Natural killer cell (primary cell): ENCODE measurements at regions not wholly inside any gene's neighbourhood (a gene's known extent, or its start where the extent isn't known, plus 50 kb on each side); places are given as distances from the start of the nearest gene placed in this dataset.

Experiments used
- ATAC-seq, 3 donors: fragments of 150-1000 bp in 2 of 3; fragments of 200-7000 bp in 1 of 3; cut with Tn5 transposase; 1 replicate in 1 of 3; 2 replicates in 2 of 3; pipeline ENCODE4 v1.10.0; 2021; ENCODE audit warnings: mild to moderate bottlenecking in 2 of 3, moderate library complexity in 2 of 3
- DNase-seq, 2 donors: peaks; one replicate each; pipeline versions ENCODE4 v3.0.0 to v3.0.0-alpha.2; 2013 to 2021; ENCODE audit warnings: mixed read lengths in 1 of 2
- H3K27ac ChIP-seq: one replicate; pipeline ENCODE4 v1.5.1; 2013; ENCODE audit warnings: mild to moderate bottlenecking, low read length
- H3K27me3 ChIP-seq: one replicate; pipeline ENCODE4 v1.6.1; 2013; ENCODE audit warnings: low read length; ENCODE audit not compliant: control insufficient read depth, insufficient read depth
- H3K36me3 ChIP-seq: one replicate; pipeline ENCODE4 v1.6.1; 2013; ENCODE audit warnings: low read length; ENCODE audit not compliant: control insufficient read depth, insufficient read depth
- H3K4me1 ChIP-seq: one replicate; pipeline ENCODE4 v1.6.1; 2013; ENCODE audit warnings: low read length; ENCODE audit not compliant: control insufficient read depth, insufficient read depth
- H3K4me3 ChIP-seq: one replicate; pipeline ENCODE4 v1.5.1; 2013; ENCODE audit warnings: low read length
- H3K9me3 ChIP-seq: one replicate; pipeline ENCODE4 v1.6.1; 2013; ENCODE audit warnings: low read length; ENCODE audit not compliant: control insufficient read depth, insufficient read depth
- H3K27ac Mint-ChIP-seq, 2 donors: one replicate each; pipeline ENCODE4 v1.8.0; 2022; ENCODE audit warnings: mild to moderate bottlenecking in 2 of 2, mixed read lengths in 2 of 2, moderate library complexity in 1 of 2
- H3K27me3 Mint-ChIP-seq, 2 donors: one replicate each; pipeline ENCODE4 v1.8.0; 2022; ENCODE audit warnings: low read depth in 2 of 2, mixed read lengths in 2 of 2
- H3K36me3 Mint-ChIP-seq: one replicate; pipeline ENCODE4 v1.8.0; 2022; ENCODE audit warnings: mixed read lengths
- H3K4me1 Mint-ChIP-seq, 2 donors: one replicate each; pipeline ENCODE4 v1.8.0; 2022; ENCODE audit warnings: mixed read lengths in 2 of 2
- H3K4me3 Mint-ChIP-seq: one replicate; pipeline ENCODE4 v1.8.0; 2022; ENCODE audit warnings: mild to moderate bottlenecking, moderate library complexity, mixed read lengths
- H3K9me3 Mint-ChIP-seq, 2 donors: one replicate each; pipeline ENCODE4 v1.8.0; 2022; ENCODE audit warnings: mixed read lengths in 2 of 2
- WGBS: methylation state at CpG from one replicate; pipeline ENCODE4 v1.1.7; 2013; ENCODE audit warnings: missing lambda C conversion rate; ENCODE audit not compliant: insufficient coverage; 5-methylcytosine and 5-hydroxymethylcytosine counted together
- intact Hi-C: fragments of 100-400 bp; cut with micrococcal nuclease; formaldehyde crosslinking; loops from one replicate; pipeline ENCODE4 v1.14.2; 2022
- TF ChIP-seq, protein P1 (sequence below): fragments of 200-600 bp; IDR thresholded peaks from one replicate; pipeline ENCODE4 v1.8.0; 2022; ENCODE audit warnings: antibody characterized with exemption

DNA sequence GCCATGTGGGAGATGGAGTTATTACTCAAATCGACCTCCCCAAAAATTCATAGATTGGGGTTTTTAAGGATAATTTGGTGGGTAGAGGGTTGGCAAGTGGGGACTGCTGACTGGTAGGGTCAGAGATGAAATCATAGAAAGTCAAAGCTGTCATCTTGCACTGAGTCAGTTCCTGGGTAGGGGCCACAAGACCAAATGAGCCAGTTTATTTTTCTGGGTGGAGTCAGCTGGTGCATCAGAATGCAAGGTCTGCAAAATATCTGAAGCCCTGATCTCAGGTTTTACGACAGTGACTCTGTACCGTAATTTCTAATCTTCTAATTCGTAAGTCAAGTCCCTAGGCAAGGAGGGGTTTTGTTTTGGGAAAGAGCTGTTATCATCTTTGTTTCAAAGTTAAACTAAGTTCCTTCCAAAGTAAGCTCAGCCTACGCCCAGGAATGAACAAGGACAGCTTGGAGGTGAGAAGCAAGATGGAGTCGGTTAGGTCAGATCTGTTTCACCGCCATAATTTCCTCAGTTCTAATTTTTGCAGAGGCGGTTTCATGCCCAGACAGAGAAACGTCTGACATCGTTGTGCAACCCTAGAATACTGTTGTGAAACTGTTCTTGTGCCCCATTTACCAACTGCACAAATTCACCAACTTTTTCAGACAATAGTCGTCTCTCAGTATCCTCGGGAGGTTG is 104.5 kb upstream of the SFSWAP start:
- H3K4me3 ChIP-seq, result no peak overlapping the region
- peaks cover 76 to 81% of the 10 kb centered on the region in 2 donors for H3K4me1 Mint-ChIP-seq
- intact Hi-C loops, result loop anchor here (10.0 kb wide), 1 partner anchor 108 kb away; the partner anchor contains the start of gene SFSWAP
- H3K27ac ChIP-seq, result no peak overlapping the region
- 74% methylated on average over 10 of the region's 12 CpGs for WGBS
- H3K36me3 Mint-ChIP-seq, result no peaks in the 10 kb centered on the region
- H3K4me1 ChIP-seq, result peaks cover 62% of the 10 kb centered on the region
- no peaks in the 10 kb centered on the region for H3K27me3 Mint-ChIP-seq
- peak overlapping the region in 1 of 2 donors; percentile 34 for H3K27ac Mint-ChIP-seq
- H3K9me3 ChIP-seq, result no peaks in the 10 kb centered on the region
- H3K4me3 Mint-ChIP-seq, result peak overlapping the region; percentile 37
- H3K36me3 ChIP-seq, result no peaks in the 10 kb centered on the region
- no peak for DNase-seq
- TF ChIP-seq, protein P1, sequence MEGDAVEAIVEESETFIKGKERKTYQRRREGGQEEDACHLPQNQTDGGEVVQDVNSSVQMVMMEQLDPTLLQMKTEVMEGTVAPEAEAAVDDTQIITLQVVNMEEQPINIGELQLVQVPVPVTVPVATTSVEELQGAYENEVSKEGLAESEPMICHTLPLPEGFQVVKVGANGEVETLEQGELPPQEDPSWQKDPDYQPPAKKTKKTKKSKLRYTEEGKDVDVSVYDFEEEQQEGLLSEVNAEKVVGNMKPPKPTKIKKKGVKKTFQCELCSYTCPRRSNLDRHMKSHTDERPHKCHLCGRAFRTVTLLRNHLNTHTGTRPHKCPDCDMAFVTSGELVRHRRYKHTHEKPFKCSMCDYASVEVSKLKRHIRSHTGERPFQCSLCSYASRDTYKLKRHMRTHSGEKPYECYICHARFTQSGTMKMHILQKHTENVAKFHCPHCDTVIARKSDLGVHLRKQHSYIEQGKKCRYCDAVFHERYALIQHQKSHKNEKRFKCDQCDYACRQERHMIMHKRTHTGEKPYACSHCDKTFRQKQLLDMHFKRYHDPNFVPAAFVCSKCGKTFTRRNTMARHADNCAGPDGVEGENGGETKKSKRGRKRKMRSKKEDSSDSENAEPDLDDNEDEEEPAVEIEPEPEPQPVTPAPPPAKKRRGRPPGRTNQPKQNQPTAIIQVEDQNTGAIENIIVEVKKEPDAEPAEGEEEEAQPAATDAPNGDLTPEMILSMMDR, result no peak
- H3K27me3 ChIP-seq, result no peaks in the 10 kb centered on the region
- no peak for ATAC-seq
- H3K9me3 Mint-ChIP-seq, result no peaks in the 10 kb centered on the region

DNA sequence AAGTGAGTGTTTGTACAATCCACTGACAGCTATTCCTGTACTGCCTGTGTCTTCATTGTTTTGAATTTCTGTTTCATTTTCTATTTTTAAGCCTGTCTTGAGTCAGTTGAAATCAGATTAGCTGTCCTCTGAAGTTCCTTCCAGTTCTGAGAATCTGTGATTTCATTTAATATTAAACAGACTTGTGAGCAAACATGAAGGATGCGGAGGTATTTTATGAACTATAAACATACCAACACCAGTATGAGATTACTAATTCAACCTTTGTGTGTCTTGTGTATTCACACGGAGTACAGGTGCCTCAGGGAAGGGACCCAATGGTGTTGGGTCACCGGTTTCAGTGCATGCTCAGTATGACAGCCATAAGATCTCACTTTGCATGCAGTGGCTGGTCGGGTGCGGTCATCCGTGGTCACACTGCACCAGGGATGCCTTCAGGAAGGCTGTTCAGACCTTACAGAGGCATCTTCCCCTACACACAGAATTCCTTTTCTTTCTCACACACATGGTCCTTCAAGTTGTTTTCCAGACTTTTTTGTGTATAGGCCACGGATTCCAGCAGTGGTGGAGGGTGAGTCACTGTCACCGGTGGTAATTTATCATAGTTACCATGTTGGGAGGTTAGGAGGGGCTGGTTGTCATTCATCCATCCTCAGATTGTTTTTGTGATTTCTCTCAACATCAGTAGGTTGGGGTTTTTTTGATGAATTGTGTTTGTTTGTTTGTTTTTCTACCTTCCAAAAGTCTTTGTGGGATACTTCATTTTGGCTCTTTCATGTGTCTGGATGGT is 103.0 kb upstream of the SFSWAP start:
- no peaks in the 10 kb centered on the region for H3K9me3 Mint-ChIP-seq
- peak overlapping the region; percentile 54 for H3K27ac ChIP-seq
- no peaks in the 10 kb centered on the region for H3K36me3 ChIP-seq
- H3K27me3 Mint-ChIP-seq, result no peaks in the 10 kb centered on the region
- ATAC-seq (peak in 2 of 3 donors; percentile 23 to 31), DNase-seq (no peak)
- peaks cover 59% of the 10 kb centered on the region for H3K4me1 ChIP-seq
- H3K4me3 ChIP-seq, result no peak overlapping the region
- intact Hi-C loops, result loop anchor here (10.0 kb wide), 1 partner anchor 107 kb away; the partner anchor contains the start of gene SFSWAP
- TF ChIP-seq, protein P1, result no peak
- no peaks in the 10 kb centered on the region for H3K27me3 ChIP-seq
- no peaks in the 10 kb centered on the region for H3K9me3 ChIP-seq
- no peaks in the 10 kb centered on the region for H3K36me3 Mint-ChIP-seq
- H3K4me3 Mint-ChIP-seq, result peak overlapping the region; percentile 77
- WGBS, result 49% methylated on average over 7 of the region's 8 CpGs
- H3K4me1 Mint-ChIP-seq, result peaks cover 68 to 69% of the 10 kb centered on the region in 2 donors
- peak overlapping the region; percentile 74 to 81 for H3K27ac Mint-ChIP-seq

DNA sequence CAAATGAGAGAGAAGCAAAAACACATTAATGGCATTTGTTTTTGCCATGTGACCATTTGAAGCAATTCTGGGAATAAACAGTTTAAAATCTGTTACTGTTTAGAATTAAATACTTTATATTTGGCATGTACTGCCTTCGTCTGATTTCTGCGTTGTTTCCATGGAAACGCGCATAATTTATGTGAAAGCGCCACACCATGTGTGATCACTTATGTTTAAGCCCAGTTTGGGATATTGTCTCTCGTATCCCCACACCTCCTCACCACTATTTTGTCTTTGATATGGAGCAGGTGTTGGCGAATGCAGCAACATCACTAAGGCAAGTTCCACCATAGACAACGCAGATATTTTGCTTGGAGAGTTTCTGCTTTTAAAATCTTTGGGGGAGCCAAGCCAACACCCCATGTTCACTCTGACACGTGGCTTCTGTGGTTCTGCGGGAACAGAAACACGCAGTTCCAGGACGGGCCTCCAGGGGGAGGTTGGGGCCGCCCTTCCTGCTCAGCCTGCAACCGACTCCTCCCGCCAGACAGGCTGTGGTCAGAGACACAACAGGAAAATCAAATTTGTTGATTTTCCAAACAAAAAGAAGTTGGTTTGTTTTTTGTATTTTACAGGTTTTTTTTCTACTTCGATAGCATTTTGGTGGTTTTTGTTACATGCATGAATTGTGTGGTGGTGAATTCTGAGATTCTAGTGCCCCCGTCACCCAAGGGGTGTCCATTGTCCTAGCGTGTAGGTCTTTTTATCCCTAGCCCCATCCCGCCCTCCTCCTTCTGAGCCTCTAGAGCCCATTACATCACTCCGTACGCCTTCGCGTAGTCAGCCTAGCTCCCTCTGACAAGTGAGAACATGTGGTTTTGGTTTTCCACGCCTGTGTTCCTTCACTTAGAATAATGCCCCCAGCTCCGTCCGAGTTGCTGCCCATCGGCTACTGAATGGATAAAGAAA is 101.9 kb upstream of the SFSWAP start:
- H3K4me3 ChIP-seq, result no peak overlapping the region
- H3K4me1 ChIP-seq, result peaks cover 48% of the 10 kb centered on the region
- DNase-seq, result peak; percentile 50 to 79
- no peaks in the 10 kb centered on the region for H3K9me3 ChIP-seq
- intact Hi-C loops, result loop anchor here (10.0 kb wide), 1 partner anchor 106 kb away; the partner anchor contains the start of gene SFSWAP
- H3K36me3 ChIP-seq, result no peaks in the 10 kb centered on the region
- H3K27ac ChIP-seq, result no peak overlapping the region
- 36% methylated on average over 26 of the region's 27 CpGs for WGBS
- ATAC-seq, result peak; percentile 65 to 73 (median 66)
- Mint-ChIP-seq H3K36me3 (no peaks in the 10 kb centered on the region), H3K4me1 (peaks cover 57% of the 10 kb centered on the region in 2 donors), H3K4me3 (peak overlapping the region; percentile 66), H3K27me3 (no peaks in the 10 kb centered on the region), H3K27ac (no peak overlapping the region), H3K9me3 (no peaks in the 10 kb centered on the region)
- TF ChIP-seq, protein P1, result peak; percentile 69
- no peaks in the 10 kb centered on the region for H3K27me3 ChIP-seq
